Fibroblast of lung (primary cell): ENCODE measurements at regions not wholly inside any gene's neighbourhood (a gene's known extent, or its start where the extent isn't known, plus 50 kb on each side); places are given as distances from the start of the nearest gene placed in this dataset.

Experiments used
- CTCF ChIP-seq, 2 donors: IDR thresholded peaks in 1 of 2; conservative IDR thresholded peaks in 1 of 2; 1 replicate in 1 of 2; 2 replicates in 1 of 2; pipeline ENCODE4 v1.5.1; 2011 to 2012; ENCODE audit warnings: low read length in 2 of 2, control low read depth in 1 of 2, inconsistent platforms in 1 of 2, low read depth in 1 of 2, mild to moderate bottlenecking in 1 of 2
- EZH2 ChIP-seq: IDR thresholded peaks from 2 replicates; pipeline ENCODE4 v1.5.1; 2012; ENCODE audit warnings: low read length, control low read depth, mild to moderate bottlenecking; ENCODE audit errors: missing control alignments

GRCh38 chr4:177771645-177772044, 329.4 kb upstream of the AGA start:
- TF ChIP-seq EZH2: no peak
- no peak for TF ChIP-seq CTCF (conservative IDR thresholded peaks at IDR 0.05 in 1 of 2, IDR thresholded peaks at IDR 0.05 in 1 of 2; ENCODE audit: low read depth in 1 of 2, low read length in 2 of 2)
